HepG2 (cell line): ENCODE measurements at regions not wholly inside any gene's neighbourhood (a gene's known extent, or its start where the extent isn't known, plus 50 kb on each side); places are given as distances from the start of the nearest gene placed in this dataset.
A peak's percentile ranks its signal among the peaks of the same experiment; 100 is the strongest.
"Not testable (repeated sequence)": the region's sequence is repeated elsewhere in the genome, so short reads cannot be mapped to it uniquely, and the experiment has no call there.

ENCODE experiments used
- ATAC-seq: fragments of 200-7000 bp; cut with Tn5 transposase; 3 replicates; pipeline ENCODE4 v1.9.1; 2020; ENCODE audit warnings: mild to moderate bottlenecking, moderate library complexity
- BruUV-seq: library from RNA; stranded (reverse); fragments of 400-500 nt; replicated peaks from 2 replicates; lab custom pipeline; 2021; lab: Mats Ljungman, UMichigan
- CTCF ChIA-PET: fragments of 300-600 bp; formaldehyde crosslinking; extraction: SDS; loops from one replicate; lab custom pipeline; 2021; ENCODE audit warnings: low total read pairs, inconsistent platforms, low intra/inter-chr PET ratio; lab: Yijun Ruan, JAX
- POLR2A ChIA-PET: fragments of 350-600 bp; sonication (Branson Sonifier 250); formaldehyde crosslinking; loops from one replicate; lab custom pipeline; 2020; ENCODE audit warnings: antibody characterized with exemption, inconsistent platforms; lab: Yijun Ruan, JAX
- DNase-seq: peaks from one replicate; pipeline ENCODE4 v3.0.0-alpha.2; 2015; ENCODE audit warnings: low spot score
- FAIRE-seq: peaks from 3 replicates; lab custom pipeline; 2011; peaks lifted over from hg19 to GRCh38; lab: Jason Lieb, UNC
- H2AFZ ChIP-seq: one replicate; pipeline ENCODE4 v1.6.1; 2011; ENCODE audit warnings: low read length, inconsistent platforms
- H3K27ac ChIP-seq: fragments of 300-600 bp; 3 replicates; pipeline ENCODE4 v1.8.0; 2011; ENCODE audit warnings: mixed run types, mild to moderate bottlenecking, mixed read lengths, low read length, inconsistent platforms; ENCODE audit not compliant: insufficient read depth; ENCODE audit errors: extremely low read length
- H3K27me3 ChIP-seq, 2 experiments: fragments of 200-600 bp in 1 of 2; 2 replicates in 1 of 2; 3 replicates in 1 of 2; pipeline versions ENCODE4 v1.6.0 to v1.8.0; 2011; ENCODE audit warnings: low read length in 2 of 2, mild to moderate bottlenecking in 2 of 2, moderate library complexity in 2 of 2, inconsistent platforms in 1 of 2; ENCODE audit not compliant: insufficient read depth in 2 of 2, control insufficient read depth in 1 of 2
- H3K36me3 ChIP-seq, 2 experiments: fragments of 200-600 bp in 1 of 2; replicated peaks in 1 of 2; 2 replicates in 1 of 2; 3 replicates in 1 of 2; pipeline versions ENCODE4 v1.5.1 to v1.8.0; 2011; ENCODE audit warnings: low read length in 2 of 2, inconsistent platforms in 1 of 2; ENCODE audit not compliant: insufficient read depth in 2 of 2, control insufficient read depth in 1 of 2
- H3K4me1 ChIP-seq: 2 replicates; pipeline ENCODE4 v1.5.1; 2012; ENCODE audit warnings: low read length, inconsistent platforms; ENCODE audit not compliant: insufficient read depth
- H3K4me2 ChIP-seq: 2 replicates; pipeline ENCODE4 v1.6.0; 2011; ENCODE audit warnings: low read depth, low read length, inconsistent platforms
- H3K4me3 ChIP-seq, 3 experiments: fragments of 200-600 bp in 1 of 3; sonication (generic), shearing (Covaris generic) in 1 of 3; replicated peaks in 1 of 3; 2 replicates each; pipeline ENCODE4 v1.5.1; 2011 to 2016; ENCODE audit warnings: low read length in 3 of 3, inconsistent platforms in 2 of 3, low read depth in 2 of 3, mild to moderate bottlenecking in 2 of 3, control low read depth in 1 of 3, mixed read lengths in 1 of 3; ENCODE audit not compliant: insufficient read depth in 1 of 3
- H3K79me2 ChIP-seq: one replicate; pipeline ENCODE4 v1.6.1; 2011; ENCODE audit warnings: low read length, inconsistent platforms; ENCODE audit not compliant: insufficient read depth
- H3K9ac ChIP-seq: 2 replicates; pipeline ENCODE4 v1.6.0; 2011; ENCODE audit warnings: mild to moderate bottlenecking, low read depth, low read length, inconsistent platforms; ENCODE audit not compliant: insufficient read depth
- H3K9me3 ChIP-seq: 2 replicates; pipeline ENCODE4 v1.5.1; 2012; ENCODE audit warnings: mild to moderate bottlenecking, low read length
- H4K20me1 ChIP-seq: 2 replicates; pipeline ENCODE4 v1.6.0; 2011; ENCODE audit warnings: inconsistent platforms, mild to moderate bottlenecking, low read length, moderate library complexity; ENCODE audit not compliant: insufficient read depth
- CCDC6 ChIP-seq: sonication (generic); formaldehyde crosslinking; IDR thresholded peaks from 2 replicates; pipeline ENCODE4 v1.8.1; 2022; ENCODE audit warnings: mild to moderate bottlenecking, missing genetic modification reagents, moderate library complexity
- FOXP1 ChIP-seq, 2 experiments: fragments of 450-650 bp in 1 of 2; IDR thresholded peaks; 2 replicates each; pipeline ENCODE4 v1.6.1; 2017 to 2018; ENCODE audit warnings: antibody characterized with exemption in 1 of 2
- MED13 ChIP-seq: sonication (generic); formaldehyde crosslinking; IDR thresholded peaks from 2 replicates; pipeline ENCODE4 v1.5.0; 2020; ENCODE audit warnings: missing genetic modification reagents
- SIX4 ChIP-seq: sonication (generic); formaldehyde crosslinking; IDR thresholded peaks from 2 replicates; pipeline ENCODE4 v1.4.0; 2020; ENCODE audit warnings: missing genetic modification reagents
- SOX6 ChIP-seq, 2 experiments: fragments of 450-650 bp in 1 of 2; sonication (generic) in 1 of 2; formaldehyde crosslinking in 1 of 2; IDR thresholded peaks; 2 replicates each; pipeline versions ENCODE4 v1.4.0 to v1.6.1; 2017 to 2020; ENCODE audit warnings: antibody characterized with exemption in 1 of 2, mild to moderate bottlenecking in 1 of 2, missing genetic modification reagents in 1 of 2
- STAT6 ChIP-seq: sonication (generic); formaldehyde crosslinking; IDR thresholded peaks from 2 replicates; pipeline ENCODE4 v1.4.0; 2020; ENCODE audit warnings: missing genetic modification reagents, mild to moderate bottlenecking, borderline replicate concordance
- THYN1 ChIP-seq: sonication (generic); formaldehyde crosslinking; IDR thresholded peaks from 2 replicates; pipeline ENCODE4 v1.8.1; 2023; ENCODE audit warnings: low read depth, mild to moderate bottlenecking, moderate library complexity, missing genetic modification reagents, borderline replicate concordance
- TOPORS ChIP-seq: sonication (generic); formaldehyde crosslinking; IDR thresholded peaks from 2 replicates; pipeline ENCODE4 v1.8.0; 2023; ENCODE audit warnings: mild to moderate bottlenecking, missing genetic modification reagents
- ZFP41 ChIP-seq: sonication (generic); formaldehyde crosslinking; IDR thresholded peaks from 2 replicates; pipeline ENCODE4 v1.4.0; 2020; ENCODE audit warnings: mild to moderate bottlenecking, missing genetic modification reagents, borderline replicate concordance
- ZMAT3 ChIP-seq: sonication (generic); formaldehyde crosslinking; conservative IDR thresholded peaks from 2 replicates; pipeline ENCODE4 v1.7.0; 2021; ENCODE audit warnings: missing genetic modification reagents
- ZNF253 ChIP-seq: sonication (generic); formaldehyde crosslinking; IDR thresholded peaks from 2 replicates; pipeline ENCODE4 v1.8.0; 2022; ENCODE audit warnings: mild to moderate bottlenecking, missing genetic modification reagents, borderline replicate concordance
- ZNF749 ChIP-seq: sonication (generic); formaldehyde crosslinking; IDR thresholded peaks from 2 replicates; pipeline ENCODE4 v1.8.0; 2022; ENCODE audit warnings: mild to moderate bottlenecking, missing genetic modification reagents, moderate library complexity, borderline replicate concordance
- ZNF816 ChIP-seq: sonication (generic); formaldehyde crosslinking; IDR thresholded peaks from 2 replicates; pipeline ENCODE4 v1.8.0; 2022; ENCODE audit warnings: missing genetic modification reagents, mild to moderate bottlenecking, borderline replicate concordance
- WGBS: methylation state at CpG from one replicate; pipeline ENCODE4 v1.1.6; 2017; ENCODE audit warnings: low lambda C conversion rate; 5-methylcytosine and 5-hydroxymethylcytosine counted together
- in situ Hi-C: cut with HindIII; loops from 2 replicates; pipeline ENCODE4 v1.10.0; 2017; ENCODE audit warnings: low pct_unique_long_range_greater_than_20kb; ENCODE audit not compliant: extremely low pct_ligation_motif_present
- intact Hi-C: fragments of 100-400 bp; cut with micrococcal nuclease; formaldehyde crosslinking; loops from one replicate; pipeline ENCODE4 v1.10.0; 2022; ENCODE audit not compliant: unreplicated experiment

GRCh38 chr6:113724927-113725326, 132.2 kb upstream of the MARCKS start (continued):
- TF ChIP-seq FOXP1, SOX6 (IDR thresholded peaks at IDR 0.05): not testable (repeated sequence)
- 0 out of 2 replicates have a peak, but pooled peaks have one; percentile 37 for TF ChIP-seq FOXP1 (CRISPR knock-in tag; IDR thresholded peaks at IDR 0.05)
- TF ChIP-seq SOX6 (CRISPR knock-in tag; IDR thresholded peaks at IDR 0.05): peak; percentile 73
- TF ChIP-seq, all 625 proteins: peak for 8; not testable (repeated sequence) for 617

- TF ChIP-seq TOPORS (CRISPR knock-in tag) (no peak), SIX4 (CRISPR knock-in tag) (no peak), ZNF253 (no peak)
- CTCF ChIA-PET: no interaction called here
- no peak overlapping the region for H2AFZ ChIP-seq
- WGBS: 51% methylated on average over 3 of the region's 3 CpGs
- H3K4me2 ChIP-seq: no peak overlapping the region
- ATAC-seq (no peak), DNase-seq (no peak), FAIRE-seq (no peak)
- H4K20me1 ChIP-seq: no peaks in the 10 kb centered on the region
- no peak overlapping the region for H3K4me3 ChIP-seq
- BruUV-seq: no TSS peak
- in situ Hi-C loops: no loop called here
- POLR2A ChIA-PET: no interaction called here
- H3K4me1 ChIP-seq: peaks cover 9% of the 10 kb centered on the region
- no peaks in the 10 kb centered on the region for H3K79me2 ChIP-seq
- H3K9me3 ChIP-seq: no peaks in the 10 kb centered on the region
- no peaks in the 10 kb centered on the region for H3K27me3 ChIP-seq
- H3K36me3 ChIP-seq: no peaks in the 10 kb centered on the region
- intact Hi-C loops: no loop called here
- no peak overlapping the region for H3K9ac ChIP-seq
- H3K27ac ChIP-seq: no peak overlapping the region
Observed at GRCh38 chr6:113731541-113731940, 125.6 kb upstream of the MARCKS start.

- Histone ChIP-seq H3K9ac (peak overlapping the region; percentile 35; the same call in 1 of the 2 replicates), H3K27ac (no peak overlapping the region), H3K4me1 (peaks cover 16% of the 10 kb centered on the region), H3K27me3 (no peaks in the 10 kb centered on the region), H3K9me3 (no peaks in the 10 kb centered on the region), H3K4me2 (peak overlapping the region; percentile 70), H2AFZ (peak overlapping the region; percentile 7), H3K79me2 (no peaks in the 10 kb centered on the region), H3K4me3 (no peak overlapping the region), H4K20me1 (no peaks in the 10 kb centered on the region), H3K36me3 (no peaks in the 10 kb centered on the region)
- ChIA-PET CTCF (no interaction called here), POLR2A (interaction anchor here (0.5 kb wide), 1 partner anchor 13 kb away, joined by 3 read pairs; no protein-coding TSS in a partner anchor)
- in situ Hi-C loops: no loop called here
- intact Hi-C loops: no loop called here
- 2% methylated on average over 4 of the region's 4 CpGs for WGBS
- no peak for FAIRE-seq
- ATAC-seq: peak; percentile 94
- peak; percentile 24 for DNase-seq
- no TSS peak for BruUV-seq
- TF ChIP-seq ZFP41: no peak
- TF ChIP-seq ZMAT3: no peak
- no peak for TF ChIP-seq MED13 (CRISPR knock-in tag)
- TF ChIP-seq CCDC6 (CRISPR knock-in tag): no peak
- no peak for TF ChIP-seq ZNF749 (CRISPR knock-in tag)
- TF ChIP-seq THYN1 (CRISPR knock-in tag): no peak
- TF ChIP-seq ZNF816 (CRISPR knock-in tag): no peak
- no peak for TF ChIP-seq STAT6 (CRISPR knock-in tag)
Observed at GRCh38 chr6:113732384-113732966, 124.7 kb upstream of the MARCKS start.
